GM12865 (cell line): ENCODE measurements at regions not wholly inside any gene's neighbourhood (a gene's known extent, or its start where the extent isn't known, plus 50 kb on each side); places are given as distances from the start of the nearest gene placed in this dataset.

ENCODE experiments used
- DNase-seq: peaks from one replicate; pipeline ENCODE4 v3.0.0; 2010; ENCODE audit warnings: low read depth
- H3K4me3 ChIP-seq: 2 replicates; pipeline ENCODE4 v1.5.1; 2011; ENCODE audit warnings: mild to moderate bottlenecking, low read depth, low read length, control low read depth
- CTCF ChIP-seq: IDR thresholded peaks from 2 replicates; pipeline ENCODE4 v1.5.1; 2011; ENCODE audit warnings: low read length, control low read depth, low read depth, inconsistent platforms; ENCODE audit not compliant: insufficient read depth; ENCODE audit errors: missing control alignments

GRCh38 chr1:10940451-10940804 lies 72.0 kb upstream of the TARDBP start:
- no peak for TF ChIP-seq CTCF

GRCh38 chr1:10940838-10941237 lies 71.6 kb upstream of the TARDBP start:
- H3K4me3 ChIP-seq, result no peak overlapping the region
- no peak for TF ChIP-seq CTCF
- no peak for DNase-seq

More at GRCh38 chr1:10940451-10940804, 72.0 kb upstream of the TARDBP start:
- H3K4me3 ChIP-seq, result no peak overlapping the region
- DNase-seq, result no peak

- no peak overlapping the region for H3K4me3 ChIP-seq
- TF ChIP-seq CTCF, result peak; percentile 95
- DNase-seq, result peak; percentile 46
These were observed 70.4 kb upstream of the TARDBP start for GRCh38 chr1:10941891-10942541.

- DNase-seq, result no peak
- H3K4me3 ChIP-seq, result no peak overlapping the region
- TF ChIP-seq CTCF, result no peak
These were observed 69.9 kb upstream of the TARDBP start for GRCh38 chr1:10942542-10942912.

- no peak overlapping the region for H3K4me3 ChIP-seq
- no peak for DNase-seq
- no peak for TF ChIP-seq CTCF
These were observed 69.4 kb upstream of the TARDBP start for GRCh38 chr1:10943041-10943440.

- H3K4me3 ChIP-seq, result no peak overlapping the region
- DNase-seq, result no peak
- no peak for TF ChIP-seq CTCF
These were observed 68.3 kb upstream of the TARDBP start for GRCh38 chr1:10943991-10944730.
